K562 (cell line): ENCODE measurements at regions not wholly inside any gene's neighbourhood (a gene's known extent, or its start where the extent isn't known, plus 50 kb on each side); places are given as distances from the start of the nearest gene placed in this dataset.
A peak's percentile ranks its signal among the peaks of the same experiment; 100 is the strongest.

Source experiments
- E2F6 ChIP-seq, 2 experiments: IDR thresholded peaks; 2 replicates each; pipeline ENCODE4 v1.6.1; 2011; ENCODE audit warnings: borderline replicate concordance in 1 of 2, control low read depth in 1 of 2, low read depth in 1 of 2, low read length in 1 of 2, mild to moderate bottlenecking in 1 of 2, mixed read lengths in 1 of 2, moderate library complexity in 1 of 2; ENCODE audit not compliant: insufficient read depth in 1 of 2, insufficient read length in 1 of 2, poor library complexity in 1 of 2, severe bottlenecking in 1 of 2; ENCODE audit errors: extremely low read depth in 1 of 2
- GATAD2B ChIP-seq: fragments of 450-650 bp; IDR thresholded peaks from 2 replicates; pipeline ENCODE4 v1.6.1; 2017; ENCODE audit warnings: mild to moderate bottlenecking, borderline replicate concordance
- L3MBTL2 ChIP-seq: fragments of 450-650 bp; IDR thresholded peaks from 2 replicates; pipeline ENCODE4 v1.6.1; 2016; ENCODE audit warnings: mild to moderate bottlenecking, moderate library complexity
- NRF1 ChIP-seq, 2 experiments: fragments of 450-650 bp; IDR thresholded peaks in 1 of 2; conservative IDR thresholded peaks in 1 of 2; 2 replicates each; pipeline ENCODE4 v1.6.1; 2014; ENCODE audit warnings: mild to moderate bottlenecking in 2 of 2
- RB1 ChIP-seq: fragments of 450-650 bp; IDR thresholded peaks from 2 replicates; pipeline ENCODE4 v1.6.1; 2017; ENCODE audit warnings: low read depth, mild to moderate bottlenecking
- RBFOX2 ChIP-seq: fragments of 200-400 bp; formaldehyde crosslinking; IDR thresholded peaks from 2 replicates; pipeline ENCODE4 v1.6.1; 2017; ENCODE audit warnings: low read depth, mild to moderate bottlenecking, low read length, moderate library complexity

GRCh38 chr2:200174433-200175216 lies 131.9 kb upstream of the SPATS2L start (continued):
- peak in 1 of 2 experiments; percentile 62 for TF ChIP-seq E2F6 (IDR thresholded peaks at IDR 0.05; ENCODE audit: borderline replicate concordance in 1 of 2, extremely low read depth in 1 of 2, insufficient read depth in 1 of 2, insufficient read length in 1 of 2, low read depth in 1 of 2, low read length in 1 of 2, poor library complexity in 1 of 2, severe bottlenecking in 1 of 2)
- TF ChIP-seq L3MBTL2: peak; percentile 61
- peak; percentile 88 for TF ChIP-seq RBFOX2
- no peak for TF ChIP-seq GATAD2B
- peak; percentile 66 to 74; a peak in 3 of 4 replicates for TF ChIP-seq NRF1 (conservative IDR thresholded peaks at IDR 0.05 in 1 of 2, IDR thresholded peaks at IDR 0.05 in 1 of 2)
- 0 out of 2 replicates have a peak, but pooled peaks have one; percentile 6 for TF ChIP-seq RB1
